Body of pancreas (tissue), 4 donors: ENCODE measurements at regions not wholly inside any gene's neighbourhood (a gene's known extent, or its start where the extent isn't known, plus 50 kb on each side); places are given as distances from the start of the nearest gene placed in this dataset.
"Not testable (repeated sequence)": the region's sequence is repeated elsewhere in the genome, so short reads cannot be mapped to it uniquely, and the experiment has no call there.

Source experiments
- ATAC-seq: fragments of 150-250 bp; one replicate; pipeline ENCODE4 v1.9.1; 2016
- DNase-seq, 4 donors: peaks; one replicate each; pipeline ENCODE4 v3.0.0-alpha.2; 2019
- H3K27ac ChIP-seq, 4 donors: fragments of 200-600 bp; sonication (generic); 1 replicate in 3 of 4; 2 replicates in 1 of 4; pipeline versions ENCODE4 v1.5.1 to v1.6.1; 2016 to 2019; ENCODE audit warnings: mild to moderate bottlenecking in 1 of 4, mixed read lengths in 1 of 4, moderate library complexity in 1 of 4
- H3K27me3 ChIP-seq, 2 donors: fragments of 200-600 bp; sonication (generic); one replicate each; pipeline ENCODE4 v1.6.0; 2016; ENCODE audit warnings: mild to moderate bottlenecking in 1 of 2
- H3K36me3 ChIP-seq, 2 donors: fragments of 200-600 bp; sonication (generic); replicated peaks in 1 of 2; 2 replicates each; pipeline ENCODE4 v1.5.1; 2016; ENCODE audit warnings: low read depth in 2 of 2; ENCODE audit not compliant: insufficient read depth in 1 of 2
- H3K4me1 ChIP-seq: fragments of 200-600 bp; sonication (generic); one replicate; pipeline ENCODE4 v1.6.0; 2016
- H3K4me3 ChIP-seq, 2 donors: fragments of 200-600 bp; sonication (generic); 1 replicate in 1 of 2; 2 replicates in 1 of 2; pipeline ENCODE4 v1.5.1; 2016 to 2019
- H3K9me3 ChIP-seq, 3 donors: fragments of 200-600 bp; sonication (generic); 1 replicate in 2 of 3; 2 replicates in 1 of 3; pipeline ENCODE4 v1.5.1; 2016
- POLR2A ChIP-seq, 3 donors: fragments of 450-650 bp; IDR thresholded peaks; one replicate each; pipeline ENCODE4 v1.6.1; 2016; ENCODE audit warnings: antibody characterized with exemption in 3 of 3, mild to moderate bottlenecking in 2 of 3
- WGBS, 2 donors: methylation state at CpG; one replicate each; pipeline ENCODE4 v1.1.5; 2017; 5-methylcytosine and 5-hydroxymethylcytosine counted together
- intact Hi-C: fragments of 100-400 bp; cut with DNase I; formaldehyde crosslinking; loops from one replicate; pipeline ENCODE4 v1.15.1; 2023
- TF ChIP-seq, protein P1 (sequence below), 7 experiments: fragments of 450-650 bp in 4 of 7; fragments of 200-600 bp in 3 of 7; sonication (generic) in 3 of 7; IDR thresholded peaks; one replicate each; pipeline ENCODE4 v1.5.1; 2016 to 2019; ENCODE audit warnings: antibody characterized with exemption in 7 of 7

DNA sequence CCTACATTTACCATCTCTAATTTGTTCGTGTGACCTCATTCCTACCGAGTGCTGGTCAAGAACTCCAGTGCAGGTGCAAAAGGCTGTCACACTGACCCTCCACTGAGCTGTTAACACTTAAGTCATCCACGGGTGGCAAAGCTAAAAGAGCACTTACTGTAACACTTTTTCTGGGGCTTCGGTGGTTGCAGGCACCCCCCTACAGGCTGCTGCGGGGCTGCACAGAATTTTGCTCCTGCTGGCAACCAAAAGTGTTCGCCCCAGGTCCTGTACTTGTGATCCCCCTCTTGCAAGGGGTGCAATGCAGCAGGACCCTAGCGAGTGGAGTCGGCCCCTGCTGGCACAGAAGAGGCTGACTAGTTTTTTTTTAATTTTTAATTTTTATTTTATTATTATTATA, 298.9 kb upstream of the CNTNAP2 start:
- intact Hi-C loops: no loop called here
- TF ChIP-seq, protein P1, sequence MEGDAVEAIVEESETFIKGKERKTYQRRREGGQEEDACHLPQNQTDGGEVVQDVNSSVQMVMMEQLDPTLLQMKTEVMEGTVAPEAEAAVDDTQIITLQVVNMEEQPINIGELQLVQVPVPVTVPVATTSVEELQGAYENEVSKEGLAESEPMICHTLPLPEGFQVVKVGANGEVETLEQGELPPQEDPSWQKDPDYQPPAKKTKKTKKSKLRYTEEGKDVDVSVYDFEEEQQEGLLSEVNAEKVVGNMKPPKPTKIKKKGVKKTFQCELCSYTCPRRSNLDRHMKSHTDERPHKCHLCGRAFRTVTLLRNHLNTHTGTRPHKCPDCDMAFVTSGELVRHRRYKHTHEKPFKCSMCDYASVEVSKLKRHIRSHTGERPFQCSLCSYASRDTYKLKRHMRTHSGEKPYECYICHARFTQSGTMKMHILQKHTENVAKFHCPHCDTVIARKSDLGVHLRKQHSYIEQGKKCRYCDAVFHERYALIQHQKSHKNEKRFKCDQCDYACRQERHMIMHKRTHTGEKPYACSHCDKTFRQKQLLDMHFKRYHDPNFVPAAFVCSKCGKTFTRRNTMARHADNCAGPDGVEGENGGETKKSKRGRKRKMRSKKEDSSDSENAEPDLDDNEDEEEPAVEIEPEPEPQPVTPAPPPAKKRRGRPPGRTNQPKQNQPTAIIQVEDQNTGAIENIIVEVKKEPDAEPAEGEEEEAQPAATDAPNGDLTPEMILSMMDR (IDR thresholded peaks at IDR 0.05): no peak
- no peak for TF ChIP-seq POLR2A (IDR thresholded peaks at IDR 0.05)
- ATAC-seq (no peak), DNase-seq (no peak)
- Histone ChIP-seq H3K36me3 (no peaks in the 10 kb centered on the region), H3K4me3 (no peak overlapping the region), H3K27ac (no peak overlapping the region), H3K4me1 (no peaks in the 10 kb centered on the region), H3K9me3 (no peaks in the 10 kb centered on the region), H3K27me3 (no peaks in the 10 kb centered on the region)
- 67 to 72% methylated on average over 8 of the region's 8 CpGs for WGBS, 2 donors

DNA sequence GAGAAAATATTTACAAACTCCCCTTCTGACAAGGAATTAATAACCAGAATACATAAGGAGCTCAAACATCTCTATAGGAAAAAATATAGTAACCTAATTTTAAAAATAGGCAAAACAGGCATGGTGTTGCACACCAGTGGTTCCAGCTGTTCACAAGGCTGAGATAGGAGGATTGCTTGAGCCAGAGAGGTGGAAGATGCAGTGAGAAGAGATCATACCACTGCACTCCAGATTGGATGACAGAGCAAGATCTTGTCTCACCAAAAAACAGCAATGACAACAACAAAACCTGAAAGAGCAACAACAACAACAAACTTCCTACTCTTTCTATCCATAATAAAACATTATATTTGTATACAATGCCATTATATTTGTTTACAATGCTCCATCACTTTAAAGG, 304.4 kb upstream of the CNTNAP2 start:
- no peak for ATAC-seq
- DNase-seq: no peak
- TF ChIP-seq, protein P1 (IDR thresholded peaks at IDR 0.05): no peak
- TF ChIP-seq POLR2A (IDR thresholded peaks at IDR 0.05): no peak

DNA sequence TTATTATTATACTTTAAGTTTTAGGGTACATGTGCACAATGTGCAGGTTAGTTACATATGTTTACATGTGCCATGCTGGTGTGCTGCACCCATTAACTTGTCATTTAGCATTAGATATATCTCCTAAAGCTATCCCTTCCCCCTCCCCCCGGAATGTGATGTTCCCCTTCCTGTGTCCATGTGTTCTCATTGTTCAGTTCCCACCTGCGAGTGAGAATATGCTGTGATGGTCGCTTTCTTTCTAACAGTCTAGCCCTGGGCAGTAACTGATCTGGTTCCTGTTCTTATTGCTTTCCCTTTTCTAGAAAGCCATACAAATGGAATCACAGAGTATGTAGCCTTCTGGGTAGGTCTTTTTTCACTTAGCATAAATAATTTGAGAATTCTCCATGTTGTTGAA, 311.1 kb upstream of the CNTNAP2 start:
- H3K9me3 ChIP-seq, H3K27me3 ChIP-seq, H3K4me1 ChIP-seq, intact Hi-C loops, H3K36me3 ChIP-seq, H3K4me3 ChIP-seq, H3K27ac ChIP-seq, DNase-seq, ATAC-seq: not testable (repeated sequence)
- 22 to 54% methylated on average over 3 of the region's 3 CpGs for WGBS, 2 donors

More for the DNA sequence above, 304.4 kb upstream of the CNTNAP2 start:
- Histone ChIP-seq H3K27ac (no peak overlapping the region), H3K27me3 (no peaks in the 10 kb centered on the region), H3K4me3 (no peak overlapping the region), H3K9me3 (no peaks in the 10 kb centered on the region), H3K4me1 (no peaks in the 10 kb centered on the region), H3K36me3 (no peaks in the 10 kb centered on the region)
- intact Hi-C loops: no loop called here

DNA sequence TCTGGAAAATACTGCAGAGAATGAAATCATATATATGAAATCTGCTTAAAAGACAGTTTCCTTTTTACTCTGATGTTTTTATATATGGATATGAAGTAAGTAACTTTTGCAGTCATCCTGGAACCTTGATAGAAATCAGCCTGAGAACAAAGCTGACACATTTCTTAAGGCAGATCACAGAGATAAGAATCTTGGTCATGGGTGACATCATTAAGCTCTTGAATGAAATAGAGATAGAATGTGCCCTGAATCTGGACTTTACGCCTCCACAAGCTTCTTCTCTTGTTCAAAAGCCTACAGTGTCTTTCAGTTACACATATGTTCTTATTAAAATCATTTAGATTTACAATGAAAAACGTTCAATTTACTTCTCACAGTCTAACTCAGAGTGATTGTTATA, 319.1 kb upstream of the CNTNAP2 start:
- H3K27ac ChIP-seq: no peak overlapping the region
- H3K36me3 ChIP-seq: no peaks in the 10 kb centered on the region
- H3K4me1 ChIP-seq: no peaks in the 10 kb centered on the region
- H3K27me3 ChIP-seq: no peaks in the 10 kb centered on the region
- H3K4me3 ChIP-seq: no peak overlapping the region
- no peaks in the 10 kb centered on the region for H3K9me3 ChIP-seq
- 43 to 45% methylated on average over 2 of the region's 2 CpGs for WGBS, 2 donors
- intact Hi-C loops: no loop called here
- DNase-seq: no peak
- TF ChIP-seq POLR2A (IDR thresholded peaks at IDR 0.05): no peak
- TF ChIP-seq, protein P1 (IDR thresholded peaks at IDR 0.05): no peak
- no peak for ATAC-seq

DNA sequence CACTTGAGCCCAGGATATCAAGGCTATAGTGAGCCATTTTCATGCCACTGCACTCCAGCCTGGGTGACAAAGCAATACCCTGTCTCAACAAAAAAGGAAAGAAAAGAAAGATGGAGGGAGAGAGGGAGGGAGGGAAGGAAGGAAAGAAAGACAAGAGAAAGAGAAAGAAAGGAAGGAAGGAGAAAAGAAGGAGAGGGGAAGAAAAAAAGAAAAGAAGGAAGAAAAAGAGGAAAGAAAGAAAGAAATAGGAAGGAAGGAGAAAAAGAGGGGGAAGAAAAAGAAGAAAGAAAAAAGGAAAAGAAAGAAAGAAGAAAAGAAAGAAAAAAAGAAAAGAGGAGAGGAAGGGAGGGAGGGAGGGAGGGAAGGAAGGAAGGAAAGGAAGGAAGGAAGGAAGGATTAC, 321.5 kb upstream of the CNTNAP2 start:
- TF ChIP-seq, protein P1 (IDR thresholded peaks at IDR 0.05): no peak
- no peak for TF ChIP-seq POLR2A (IDR thresholded peaks at IDR 0.05)
- Histone ChIP-seq H3K27ac (no peak overlapping the region), H3K4me1 (no peaks in the 10 kb centered on the region), H3K27me3 (no peaks in the 10 kb centered on the region), H3K4me3 (no peak overlapping the region), H3K36me3 (no peaks in the 10 kb centered on the region), H3K9me3 (no peaks in the 10 kb centered on the region)
- DNase-seq: no peak
- no peak for ATAC-seq
- intact Hi-C loops: no loop called here
